ENCODE measurements at regions not wholly inside any gene's neighbourhood (a gene's known extent, or its start where the extent isn't known, plus 50 kb on each side); places are given as distances from the start of the nearest gene placed in this dataset.
"Not testable (repeated sequence)": the region's sequence is repeated elsewhere in the genome, so short reads cannot be mapped to it uniquely, and the experiment has no call there.

DNA sequence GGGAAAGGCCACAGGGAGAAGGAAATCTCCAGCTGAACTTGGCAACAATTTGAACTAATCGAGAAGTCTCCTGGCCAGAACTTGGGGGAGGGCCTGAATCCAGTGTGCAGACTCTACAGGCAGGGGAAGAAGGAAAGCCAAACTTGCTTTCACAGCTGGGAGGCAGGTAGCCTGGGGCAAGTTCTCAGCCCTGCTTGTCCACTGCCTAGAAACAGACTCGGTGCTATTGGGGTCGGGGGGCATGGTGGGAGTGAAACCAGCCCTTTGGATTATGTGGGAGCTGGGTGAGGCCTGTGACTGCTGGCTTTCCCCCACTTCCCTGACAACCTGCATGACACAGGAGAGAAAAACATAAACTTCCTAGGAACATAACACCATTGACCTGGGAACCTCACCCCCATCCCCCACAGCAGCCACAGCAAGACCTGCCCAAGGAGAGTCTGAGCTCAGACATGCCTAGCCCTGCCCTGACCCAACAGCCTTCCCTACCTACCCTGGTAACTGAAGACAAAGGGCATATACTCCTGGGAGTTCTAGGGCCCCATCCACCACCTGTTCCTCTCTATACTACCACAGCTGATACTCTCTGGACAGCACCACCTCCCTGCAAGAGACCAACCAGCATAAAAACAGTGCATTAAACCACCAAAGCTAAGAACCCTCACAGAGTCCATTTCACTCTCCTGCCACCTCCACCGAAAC is 103.7 kb upstream of the MNS1 start:
- no peak for DNase-seq

- no peak for DNase-seq
These were observed 92.5 kb upstream of the MNS1 start for GRCh38 chr15:56557415-56557814.

- DNase-seq, result no peak
These were observed 88.5 kb upstream of the MNS1 start for GRCh38 chr15:56553486-56553885.

GRCh38 chr15:56552659-56553058 is 87.7 kb upstream of the MNS1 start:
- no peak for DNase-seq

DNA sequence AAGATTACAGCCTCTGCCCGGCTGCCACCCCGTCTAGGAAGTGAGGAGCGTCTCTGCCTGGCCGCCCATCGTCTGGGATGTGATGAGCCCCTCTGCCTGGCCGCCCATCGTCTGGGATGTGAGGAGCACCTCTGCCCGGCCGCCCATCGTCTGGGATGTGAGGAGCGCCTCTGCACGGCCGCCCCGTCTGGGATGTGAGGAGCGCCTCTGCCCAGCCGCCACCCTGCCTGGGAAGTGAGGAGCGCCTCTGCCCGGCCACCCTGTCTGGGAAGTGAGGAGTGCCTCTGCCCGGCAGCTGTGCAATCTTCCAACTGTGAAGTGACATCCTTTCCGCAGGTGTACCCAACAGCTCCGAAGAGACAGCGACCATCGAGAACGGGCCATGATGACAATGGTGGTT is 75.6 kb upstream of the MNS1 start:
- DNase-seq, result not testable (repeated sequence)

GRCh38 chr15:56540157-56540556 is 75.2 kb upstream of the MNS1 start:
- DNase-seq, result not testable (repeated sequence)

DNA sequence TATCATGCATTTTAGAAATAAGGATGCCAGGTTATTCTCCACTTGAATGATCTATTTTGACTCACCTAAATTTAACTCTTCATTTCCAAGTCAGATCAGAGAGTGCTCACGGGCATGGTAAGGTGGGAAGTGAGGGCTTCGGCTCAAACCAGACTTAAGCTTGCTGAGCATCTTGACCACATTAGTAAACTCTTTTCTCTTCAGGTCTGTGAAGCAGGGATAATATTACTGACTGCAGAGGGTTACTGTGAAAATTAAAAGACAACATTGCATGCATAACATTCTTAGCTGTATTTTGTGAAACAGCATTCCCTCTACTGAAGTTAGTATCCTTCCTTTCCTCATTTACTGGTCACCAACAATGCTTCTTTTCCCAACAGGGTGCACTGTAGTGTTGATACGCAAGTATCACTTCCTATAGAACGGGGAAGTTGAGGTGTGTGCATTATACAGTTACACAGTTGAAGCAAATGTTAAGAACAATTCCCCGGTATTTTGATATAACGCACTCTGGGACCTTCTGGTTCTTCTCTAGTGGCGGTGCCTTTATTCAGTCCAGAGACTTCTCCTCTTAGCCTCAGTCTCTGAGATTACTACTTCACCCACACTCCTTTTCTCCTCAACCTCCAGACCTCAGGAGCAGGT is 74.1 kb upstream of the MNS1 start:
- no peak for DNase-seq

GRCh38 chr15:56537881-56538280 is 72.9 kb upstream of the MNS1 start:
- DNase-seq, result no peak

DNA sequence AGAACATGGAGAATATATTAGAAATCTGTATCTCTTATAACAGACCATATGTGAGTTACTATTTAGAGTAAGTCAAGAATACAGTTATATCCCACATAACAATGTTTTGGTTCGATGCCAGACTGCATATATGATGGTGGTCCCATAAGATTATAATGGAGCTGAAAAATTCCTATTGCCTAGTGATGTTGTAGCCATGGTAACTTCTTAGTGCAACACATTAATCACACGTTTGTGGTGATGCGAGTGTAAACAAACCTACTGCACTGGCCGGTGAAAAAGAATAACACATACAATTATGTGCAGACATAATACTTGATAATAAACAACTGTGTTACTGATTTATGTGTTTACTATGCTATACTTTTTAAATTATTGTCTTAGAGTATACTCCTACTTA is 69.8 kb upstream of the MNS1 start:
- peak; percentile 35 for DNase-seq

DNA sequence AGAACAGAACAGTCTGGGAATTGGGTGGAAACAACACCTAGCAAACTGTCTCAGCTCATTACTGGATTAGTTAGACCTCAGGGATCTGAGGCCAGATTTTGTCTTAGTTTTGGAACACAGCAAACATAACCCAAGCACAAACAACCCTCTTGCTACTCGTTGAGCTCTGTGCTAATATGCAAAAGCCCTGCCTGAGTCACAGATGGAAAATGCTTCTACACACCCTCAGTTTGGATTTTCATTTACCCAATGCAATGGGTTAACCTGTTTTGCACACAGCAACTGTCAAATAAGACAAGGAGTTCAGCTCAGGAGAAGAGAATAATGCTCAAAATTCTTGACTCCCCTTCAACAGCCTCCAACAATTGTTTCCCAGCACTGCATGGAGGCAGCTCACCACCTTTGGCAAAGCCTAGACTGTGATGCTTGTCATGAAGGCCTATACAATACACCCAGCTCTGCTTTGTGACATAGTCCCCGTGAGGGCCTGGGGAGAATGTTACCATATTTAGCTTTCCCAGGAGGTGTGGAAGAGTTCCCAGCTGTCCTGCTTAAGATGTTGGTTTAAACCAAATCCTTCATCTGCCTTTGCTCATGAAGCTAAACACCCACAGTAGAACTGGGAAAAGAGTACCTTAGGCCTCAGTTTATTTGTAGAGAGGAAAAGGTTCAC is 68.9 kb upstream of the MNS1 start:
- DNase-seq, result no peak

DNA sequence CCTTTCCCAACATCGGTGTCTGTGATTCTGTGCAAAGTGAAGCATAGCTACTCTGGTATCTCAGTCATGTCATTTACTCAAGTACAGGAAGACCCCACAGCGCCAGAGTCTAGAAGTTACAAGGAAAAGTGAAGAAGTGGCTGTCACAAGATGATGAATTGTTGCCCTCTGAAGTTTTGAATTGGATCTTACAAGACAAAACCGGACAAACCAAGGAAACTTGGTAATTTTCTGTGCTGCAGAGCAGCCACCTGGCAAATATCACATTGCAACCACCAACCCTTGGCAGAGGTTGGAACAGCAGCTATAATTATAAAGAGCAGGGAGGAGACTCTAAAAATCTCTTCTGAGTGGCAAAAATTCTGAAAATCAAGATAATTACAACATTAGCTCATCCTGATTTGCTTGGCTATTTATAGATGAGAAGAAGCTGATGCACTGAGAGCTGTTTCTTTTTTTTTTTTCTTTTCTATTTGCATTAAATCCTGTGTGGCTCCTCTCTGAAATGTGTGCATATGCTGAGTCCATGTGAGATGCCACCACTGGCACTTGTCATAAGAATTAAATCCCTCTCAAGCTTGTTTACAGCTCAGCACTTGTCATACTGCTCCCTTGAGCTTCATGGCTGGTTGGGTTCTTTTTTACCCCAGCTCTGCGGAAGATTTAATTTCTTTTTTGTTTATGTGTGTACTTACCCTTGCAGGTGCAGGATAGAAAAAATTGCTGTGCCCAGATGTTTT is 68.0 kb upstream of the MNS1 start:
- DNase-seq, result no peak

DNA sequence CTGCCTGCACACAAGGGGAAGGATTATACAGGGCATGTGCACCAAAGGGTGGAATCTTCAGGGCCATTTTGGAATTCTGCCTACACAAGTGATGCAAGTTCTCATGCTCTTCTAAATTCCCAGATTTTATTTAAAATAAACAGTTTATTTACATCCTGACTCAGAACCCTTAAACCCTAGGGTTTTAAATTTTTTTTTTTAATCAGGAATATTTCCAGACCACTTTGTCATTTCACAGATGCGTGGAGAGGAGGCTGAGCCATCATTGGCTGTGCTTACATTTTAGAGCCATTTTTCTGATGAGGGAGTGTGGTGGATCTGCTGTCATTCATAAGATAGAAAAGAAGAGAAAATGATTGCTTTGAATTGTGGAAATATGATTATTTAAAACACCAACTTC is 65.2 kb upstream of the MNS1 start:
- DNase-seq, result no peak

GRCh38 chr15:56528136-56528535 is 63.2 kb upstream of the MNS1 start:
- no peak for DNase-seq

DNA sequence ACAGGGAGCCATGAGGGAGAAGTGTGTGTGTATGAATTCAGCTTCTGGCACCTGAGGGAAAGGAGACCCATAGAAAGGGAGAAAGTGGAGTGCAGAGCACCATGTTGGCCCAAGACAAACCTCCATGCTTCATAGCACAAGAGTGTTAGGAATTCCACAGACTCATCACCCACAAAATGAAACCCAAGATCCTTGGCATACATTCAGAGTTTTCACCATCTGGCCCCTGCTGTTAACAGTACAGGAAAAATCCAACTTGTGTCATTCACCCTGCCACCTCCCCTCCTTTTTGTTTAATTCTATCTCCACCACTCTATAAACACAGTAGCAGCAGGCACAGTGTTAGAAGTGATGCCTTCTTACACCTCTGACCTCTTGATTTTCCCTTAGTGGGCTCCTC is 60.0 kb upstream of the MNS1 start:
- DNase-seq, result no peak

DNA sequence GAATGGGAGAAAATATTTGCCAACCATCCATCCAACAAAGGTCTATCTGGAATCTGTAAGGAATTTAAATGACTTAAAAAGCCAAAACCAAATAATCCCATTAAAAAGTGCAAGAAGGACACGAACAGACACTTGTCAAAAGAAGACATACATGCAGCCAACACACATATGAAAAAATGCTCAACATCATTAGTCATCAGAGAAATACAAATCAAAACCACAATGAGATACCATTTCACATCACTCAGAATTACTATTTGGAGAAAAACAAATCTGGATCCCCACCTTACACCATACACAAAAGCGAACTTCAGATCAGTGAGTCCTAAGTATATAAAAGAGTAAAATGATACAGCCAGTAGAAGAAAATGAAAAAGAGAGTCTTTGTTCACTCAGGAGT is 58.6 kb upstream of the MNS1 start:
- DNase-seq, result no peak

- no peak for DNase-seq
These were observed 54.1 kb upstream of the MNS1 start for GRCh38 chr15:56519000-56519399.

All from NCI-H748 treated with DMSO at 0.1 percent for 48 hours (cell line).